ENCODE measurements at regions not wholly inside any gene's neighbourhood (a gene's known extent, or its start where the extent isn't known, plus 50 kb on each side); places are given as distances from the start of the nearest gene placed in this dataset.

GRCh38 chr6:111958534-111958933 is 85.3 kb upstream of the FYN start:
- DNase-seq, result no peak

GRCh38 chr6:111959766-111960165 is 86.5 kb upstream of the FYN start:
- no peak for DNase-seq

GRCh38 chr6:111967131-111967530 is 86.8 kb upstream of the CCN6 start:
- DNase-seq, result no peak

GRCh38 chr6:111970426-111970825 is 83.5 kb upstream of the CCN6 start:
- no peak for DNase-seq

- DNase-seq, result no peak
Observed at GRCh38 chr6:111971181-111971841, 82.6 kb upstream of the CCN6 start.

GRCh38 chr6:111971866-111972532 is 81.9 kb upstream of the CCN6 start:
- no peak for DNase-seq

- DNase-seq, result no peak
Observed at GRCh38 chr6:111972745-111973117, 81.2 kb upstream of the CCN6 start.

- DNase-seq, result peak; percentile 64 to 65
Observed at GRCh38 chr6:111973118-111973761, 80.7 kb upstream of the CCN6 start.

- no peak for DNase-seq
Observed at GRCh38 chr6:111973927-111974639, 79.8 kb upstream of the CCN6 start.

- DNase-seq, result no peak
Observed at GRCh38 chr6:111975466-111975865, 78.4 kb upstream of the CCN6 start.

GRCh38 chr6:111976139-111976538 is 77.8 kb upstream of the CCN6 start:
- no peak for DNase-seq

- DNase-seq, result no peak
Observed at GRCh38 chr6:111978532-111979149, 75.3 kb upstream of the CCN6 start.

GRCh38 chr6:111979633-111980032 is 74.3 kb upstream of the CCN6 start:
- DNase-seq, result no peak

- no peak for DNase-seq
Observed at GRCh38 chr6:111980143-111980542, 73.8 kb upstream of the CCN6 start.

- DNase-seq, result no peak
Observed at GRCh38 chr6:111980971-111981840, 72.7 kb upstream of the CCN6 start.

GRCh38 chr6:111982681-111983080 is 71.2 kb upstream of the CCN6 start:
- DNase-seq, result no peak

- no peak for DNase-seq
Observed at GRCh38 chr6:111983193-111983592, 70.7 kb upstream of the CCN6 start.

- peak; percentile 49 for DNase-seq
Observed at GRCh38 chr6:111984081-111984480, 69.8 kb upstream of the CCN6 start.

- no peak for DNase-seq
Observed at GRCh38 chr6:111984516-111985201, 69.2 kb upstream of the CCN6 start.

GRCh38 chr6:111985202-111985731 is 68.6 kb upstream of the CCN6 start:
- DNase-seq, result peak; percentile 36 to 46

- no peak for DNase-seq
Observed at GRCh38 chr6:111986651-111987050, 67.3 kb upstream of the CCN6 start.
